GM19238 (cell line): ENCODE measurements at regions not wholly inside any gene's neighbourhood (a gene's known extent, or its start where the extent isn't known, plus 50 kb on each side); places are given as distances from the start of the nearest gene placed in this dataset.
"Not testable (repeated sequence)": the region's sequence is repeated elsewhere in the genome, so short reads cannot be mapped to it uniquely, and the experiment has no call there.

ENCODE experiments used
- DNase-seq: peaks from one replicate; pipeline ENCODE4 v3.0.0; 2011; ENCODE audit warnings: low spot score; ENCODE audit not compliant: insufficient read length

GRCh38 chr10:21406595-21407193, 118.8 kb downstream of the SKIDA1 start:
- no peak for DNase-seq

GRCh38 chr10:21405981-21406380, 119.5 kb downstream of the SKIDA1 start:
- DNase-seq, result no peak

GRCh38 chr10:21403256-21404015, 122.0 kb downstream of the SKIDA1 start:
- no peak for DNase-seq

GRCh38 chr10:21402606-21403083, 122.8 kb downstream of the SKIDA1 start:
- DNase-seq, result no peak

- no peak for DNase-seq
Observed at GRCh38 chr10:21401196-21401595, 124.3 kb downstream of the SKIDA1 start.

GRCh38 chr10:21399392-21400035, 126.0 kb downstream of the SKIDA1 start:
- DNase-seq, result no peak

- DNase-seq, result no peak
Observed at GRCh38 chr10:21398563-21399231, 126.8 kb downstream of the SKIDA1 start.

- DNase-seq, result no peak
Observed at GRCh38 chr10:21396889-21397288, 128.6 kb downstream of the SKIDA1 start.

- no peak for DNase-seq
Observed at GRCh38 chr10:21393931-21394330, 131.6 kb downstream of the SKIDA1 start.

GRCh38 chr10:21388589-21388988, 136.9 kb downstream of the SKIDA1 start:
- DNase-seq, result no peak

GRCh38 chr10:21387868-21388267, 137.6 kb downstream of the SKIDA1 start:
- DNase-seq, result no peak

GRCh38 chr10:21385996-21386585, 139.4 kb downstream of the SKIDA1 start:
- no peak for DNase-seq

- DNase-seq, result no peak
Observed at GRCh38 chr10:21385536-21385935, 139.9 kb downstream of the SKIDA1 start.

- no peak for DNase-seq
Observed at GRCh38 chr10:21379143-21379542, 146.3 kb downstream of the SKIDA1 start.

- DNase-seq, result not testable (repeated sequence)
Observed at GRCh38 chr10:21375274-21375673, 150.2 kb downstream of the SKIDA1 start.

- not testable (repeated sequence) for DNase-seq
Observed at GRCh38 chr10:21373881-21374280, 151.6 kb downstream of the SKIDA1 start.

- DNase-seq, result no peak
Observed at GRCh38 chr10:21372651-21373410, 152.7 kb downstream of the SKIDA1 start.

GRCh38 chr10:21369697-21370096, 155.8 kb downstream of the SKIDA1 start:
- no peak for DNase-seq

- no peak for DNase-seq
Observed at GRCh38 chr10:21368728-21369425, 156.6 kb downstream of the SKIDA1 start.

- no peak for DNase-seq
Observed at GRCh38 chr10:21368022-21368582, 157.4 kb downstream of the SKIDA1 start.
